HCT116 (cell line): ENCODE measurements at regions not wholly inside any gene's neighbourhood (a gene's known extent, or its start where the extent isn't known, plus 50 kb on each side); places are given as distances from the start of the nearest gene placed in this dataset.

Experiments
- CBX3 ChIP-seq: IDR thresholded peaks from 2 replicates; pipeline ENCODE4 v1.6.1; 2012; ENCODE audit warnings: low read depth
- CTCF ChIP-seq, 3 experiments: fragments of 200-600 bp in 1 of 3; sonication (generic) in 1 of 3; IDR thresholded peaks in 2 of 3; conservative IDR thresholded peaks in 1 of 3; 2 replicates each; pipeline ENCODE4 v1.5.1; 2012 to 2017; ENCODE audit warnings: low read depth in 2 of 3, low read length in 2 of 3, antibody characterized with exemption in 1 of 3, borderline replicate concordance in 1 of 3, control low read depth in 1 of 3, mild to moderate bottlenecking in 1 of 3, mixed read lengths in 1 of 3, mixed run types in 1 of 3, moderate library complexity in 1 of 3; ENCODE audit not compliant: insufficient read depth in 1 of 3
- EZH2 ChIP-seq: fragments of 200-600 bp; sonication (generic); IDR thresholded peaks from 2 replicates; pipeline ENCODE4 v1.6.1; 2017; ENCODE audit warnings: antibody characterized with exemption, mixed run types
- POLR2A ChIP-seq: IDR thresholded peaks from 2 replicates; pipeline ENCODE4 v1.7.0; 2011; ENCODE audit warnings: borderline replicate concordance; ENCODE audit not compliant: insufficient read depth, insufficient read length; ENCODE audit errors: extremely low read depth
- POLR2AphosphoS5 ChIP-seq: IDR thresholded peaks from 2 replicates; pipeline ENCODE4 v1.6.1; 2011; ENCODE audit warnings: mild to moderate bottlenecking, low read depth, low read length, moderate library complexity
- ZFX ChIP-seq: fragments of 450-650 bp; IDR thresholded peaks from 2 replicates; pipeline ENCODE4 v1.6.1; 2017
- TF ChIP-seq, protein P1 (sequence below): IDR thresholded peaks from 2 replicates; pipeline ENCODE4 v1.6.1; 2012; ENCODE audit warnings: low read depth
- TF ChIP-seq, protein P2 (sequence below): IDR thresholded peaks from 2 replicates; pipeline ENCODE4 v1.6.1; 2011; ENCODE audit warnings: mild to moderate bottlenecking, low read length, moderate library complexity; ENCODE audit not compliant: insufficient replicate concordance; ENCODE audit errors: extremely low read depth

- TF ChIP-seq POLR2AphosphoS5 (no peak), POLR2A (no peak), EZH2 (no peak), CTCF (IDR thresholded peaks at IDR 0.05 in 2 of 3, conservative IDR thresholded peaks at IDR 0.05 in 1 of 3; ENCODE audit: borderline replicate concordance in 1 of 3, insufficient read depth in 1 of 3, low read depth in 2 of 3, low read length in 2 of 3) (no peak), CBX3 (no peak), ZFX (no peak)
- TF ChIP-seq, protein P1, sequence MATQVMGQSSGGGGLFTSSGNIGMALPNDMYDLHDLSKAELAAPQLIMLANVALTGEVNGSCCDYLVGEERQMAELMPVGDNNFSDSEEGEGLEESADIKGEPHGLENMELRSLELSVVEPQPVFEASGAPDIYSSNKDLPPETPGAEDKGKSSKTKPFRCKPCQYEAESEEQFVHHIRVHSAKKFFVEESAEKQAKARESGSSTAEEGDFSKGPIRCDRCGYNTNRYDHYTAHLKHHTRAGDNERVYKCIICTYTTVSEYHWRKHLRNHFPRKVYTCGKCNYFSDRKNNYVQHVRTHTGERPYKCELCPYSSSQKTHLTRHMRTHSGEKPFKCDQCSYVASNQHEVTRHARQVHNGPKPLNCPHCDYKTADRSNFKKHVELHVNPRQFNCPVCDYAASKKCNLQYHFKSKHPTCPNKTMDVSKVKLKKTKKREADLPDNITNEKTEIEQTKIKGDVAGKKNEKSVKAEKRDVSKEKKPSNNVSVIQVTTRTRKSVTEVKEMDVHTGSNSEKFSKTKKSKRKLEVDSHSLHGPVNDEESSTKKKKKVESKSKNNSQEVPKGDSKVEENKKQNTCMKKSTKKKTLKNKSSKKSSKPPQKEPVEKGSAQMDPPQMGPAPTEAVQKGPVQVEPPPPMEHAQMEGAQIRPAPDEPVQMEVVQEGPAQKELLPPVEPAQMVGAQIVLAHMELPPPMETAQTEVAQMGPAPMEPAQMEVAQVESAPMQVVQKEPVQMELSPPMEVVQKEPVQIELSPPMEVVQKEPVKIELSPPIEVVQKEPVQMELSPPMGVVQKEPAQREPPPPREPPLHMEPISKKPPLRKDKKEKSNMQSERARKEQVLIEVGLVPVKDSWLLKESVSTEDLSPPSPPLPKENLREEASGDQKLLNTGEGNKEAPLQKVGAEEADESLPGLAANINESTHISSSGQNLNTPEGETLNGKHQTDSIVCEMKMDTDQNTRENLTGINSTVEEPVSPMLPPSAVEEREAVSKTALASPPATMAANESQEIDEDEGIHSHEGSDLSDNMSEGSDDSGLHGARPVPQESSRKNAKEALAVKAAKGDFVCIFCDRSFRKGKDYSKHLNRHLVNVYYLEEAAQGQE: no peak
- TF ChIP-seq, protein P2, sequence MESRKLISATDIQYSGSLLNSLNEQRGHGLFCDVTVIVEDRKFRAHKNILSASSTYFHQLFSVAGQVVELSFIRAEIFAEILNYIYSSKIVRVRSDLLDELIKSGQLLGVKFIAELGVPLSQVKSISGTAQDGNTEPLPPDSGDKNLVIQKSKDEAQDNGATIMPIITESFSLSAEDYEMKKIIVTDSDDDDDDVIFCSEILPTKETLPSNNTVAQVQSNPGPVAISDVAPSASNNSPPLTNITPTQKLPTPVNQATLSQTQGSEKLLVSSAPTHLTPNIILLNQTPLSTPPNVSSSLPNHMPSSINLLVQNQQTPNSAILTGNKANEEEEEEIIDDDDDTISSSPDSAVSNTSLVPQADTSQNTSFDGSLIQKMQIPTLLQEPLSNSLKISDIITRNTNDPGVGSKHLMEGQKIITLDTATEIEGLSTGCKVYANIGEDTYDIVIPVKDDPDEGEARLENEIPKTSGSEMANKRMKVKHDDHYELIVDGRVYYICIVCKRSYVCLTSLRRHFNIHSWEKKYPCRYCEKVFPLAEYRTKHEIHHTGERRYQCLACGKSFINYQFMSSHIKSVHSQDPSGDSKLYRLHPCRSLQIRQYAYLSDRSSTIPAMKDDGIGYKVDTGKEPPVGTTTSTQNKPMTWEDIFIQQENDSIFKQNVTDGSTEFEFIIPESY: no peak
These were observed 100.3 kb downstream of the FAM53A start for GRCh38 chr4:1583859-1584258.
